ENCODE measurements at regions not wholly inside any gene's neighbourhood (a gene's known extent, or its start where the extent isn't known, plus 50 kb on each side); places are given as distances from the start of the nearest gene placed in this dataset.
"Not testable (repeated sequence)": the region's sequence is repeated elsewhere in the genome, so short reads cannot be mapped to it uniquely, and the experiment has no call there.

- intact Hi-C loops (cut with DNase I), result no loop called here
- DNase-seq, result no peak
Observed at GRCh38 chr17:83010206-83011200, 68.9 kb upstream of the METRNL start.

GRCh38 chr17:83011676-83012075 lies 67.7 kb upstream of the METRNL start:
- DNase-seq; H3K4me1 ChIP-seq; ATAC-seq; H3K9me3 ChIP-seq; H3K27ac ChIP-seq; H3K27me3 ChIP-seq (ENCODE audit: low read depth); intact Hi-C loops (cut with DNase I); H3K4me3 ChIP-seq; H3K36me3 ChIP-seq: not testable (repeated sequence)

More at GRCh38 chr17:83010206-83011200, 68.9 kb upstream of the METRNL start:
- H3K4me1 ChIP-seq, result no peaks in the 10 kb centered on the region
- ATAC-seq, result peak; percentile 81 to 94
- no peak for TF ChIP-seq CTCF (IDR thresholded peaks at IDR 0.05)
- H3K9me3 ChIP-seq, result no peaks in the 10 kb centered on the region
- H3K27me3 ChIP-seq (ENCODE audit: low read depth), result no peaks in the 10 kb centered on the region
- H3K27ac ChIP-seq, result no peak overlapping the region
- no peak overlapping the region for H3K4me3 ChIP-seq
- no peaks in the 10 kb centered on the region for H3K36me3 ChIP-seq

- Histone ChIP-seq H3K4me3 (no peak overlapping the region), H3K9me3 (no peaks in the 10 kb centered on the region), H3K27me3 (ENCODE audit: low read depth) (no peaks in the 10 kb centered on the region), H3K4me1 (no peaks in the 10 kb centered on the region), H3K27ac (no peak overlapping the region), H3K36me3 (no peaks in the 10 kb centered on the region)
- DNase-seq (no peak), ATAC-seq (no peak)
- no peak for TF ChIP-seq CTCF (IDR thresholded peaks at IDR 0.05)
- intact Hi-C loops (cut with DNase I), result no loop called here
Observed at GRCh38 chr17:83012200-83012785, 67.1 kb upstream of the METRNL start.

GRCh38 chr17:83012868-83013778 lies 66.3 kb upstream of the METRNL start:
- no peak for DNase-seq
- Histone ChIP-seq H3K27ac (no peak overlapping the region), H3K36me3 (no peaks in the 10 kb centered on the region), H3K4me1 (no peaks in the 10 kb centered on the region), H3K27me3 (ENCODE audit: low read depth) (no peaks in the 10 kb centered on the region), H3K9me3 (no peaks in the 10 kb centered on the region), H3K4me3 (no peak overlapping the region)
- TF ChIP-seq CTCF (IDR thresholded peaks at IDR 0.05), result no peak
- peak; percentile 21 to 59 for ATAC-seq
- intact Hi-C loops (cut with DNase I), result no loop called here

GRCh38 chr17:83013779-83014117 lies 65.7 kb upstream of the METRNL start:
- ATAC-seq (no peak), DNase-seq (no peak)
- Histone ChIP-seq H3K4me1 (no peaks in the 10 kb centered on the region), H3K36me3 (no peaks in the 10 kb centered on the region), H3K9me3 (no peaks in the 10 kb centered on the region), H3K27ac (no peak overlapping the region), H3K27me3 (ENCODE audit: low read depth) (no peaks in the 10 kb centered on the region), H3K4me3 (no peak overlapping the region)
- TF ChIP-seq CTCF (IDR thresholded peaks at IDR 0.05), result no peak
- intact Hi-C loops (cut with DNase I), result no loop called here
